Thoracic aorta (tissue), 2 donors: ENCODE measurements at regions not wholly inside any gene's neighbourhood (a gene's known extent, or its start where the extent isn't known, plus 50 kb on each side); places are given as distances from the start of the nearest gene placed in this dataset.

Experiments used
- ATAC-seq: fragments of 150-250 bp; one replicate; pipeline ENCODE4 v1.8.0; 2017; ENCODE audit warnings: low read depth; ENCODE audit not compliant: insufficient number of reproducible peaks, low FRiP score
- DNase-seq: peaks from one replicate; pipeline ENCODE4 v3.0.0-alpha.2; 2020; ENCODE audit warnings: low spot score
- H3K27ac ChIP-seq, 2 donors: fragments of 200-600 bp; sonication (generic); 1 replicate in 1 of 2; 2 replicates in 1 of 2; pipeline ENCODE4 v1.5.1; 2016; ENCODE audit warnings: mild to moderate bottlenecking in 2 of 2, moderate library complexity in 2 of 2
- H3K27me3 ChIP-seq: fragments of 200-600 bp; sonication (generic); replicated peaks from 2 replicates; pipeline ENCODE4 v1.6.0; 2016; ENCODE audit warnings: mild to moderate bottlenecking; ENCODE audit not compliant: insufficient read depth
- H3K36me3 ChIP-seq: fragments of 200-600 bp; sonication (generic); one replicate; pipeline ENCODE4 v1.5.1; 2016
- H3K4me1 ChIP-seq, 2 donors: fragments of 200-600 bp; sonication (generic); 1 replicate in 1 of 2; 2 replicates in 1 of 2; pipeline versions ENCODE4 v1.5.1 to v1.6.0; 2016; ENCODE audit warnings: low read depth in 2 of 2, mild to moderate bottlenecking in 1 of 2; ENCODE audit not compliant: control insufficient read depth in 1 of 2
- H3K4me3 ChIP-seq: fragments of 200-600 bp; sonication (generic); 2 replicates; pipeline ENCODE4 v1.5.1; 2016; ENCODE audit warnings: mild to moderate bottlenecking
- H3K9me3 ChIP-seq: fragments of 200-600 bp; sonication (generic); 2 replicates; pipeline ENCODE4 v1.5.1; 2016
- CTCF ChIP-seq: fragments of 200-600 bp; sonication (generic); IDR thresholded peaks from one replicate; pipeline ENCODE4 v1.5.1; 2019; ENCODE audit warnings: antibody characterized with exemption

GRCh38 chr6:25017486-25017885 lies 81.7 kb upstream of the RIPOR2 start:
- ATAC-seq: no peak
- peaks cover 0 to 6% of the 10 kb centered on the region in 2 donors for H3K4me1 ChIP-seq

GRCh38 chr6:25017932-25018567 lies 82.3 kb upstream of the RIPOR2 start:
- no peak for TF ChIP-seq CTCF
- no peaks in the 10 kb centered on the region for H3K9me3 ChIP-seq
- ATAC-seq (no peak), DNase-seq (no peak)
- peaks cover 0 to 6% of the 10 kb centered on the region in 2 donors for H3K4me1 ChIP-seq
- H3K27me3 ChIP-seq: no peaks in the 10 kb centered on the region
- H3K27ac ChIP-seq: no peak overlapping the region
- no peak overlapping the region for H3K4me3 ChIP-seq
- no peaks in the 10 kb centered on the region for H3K36me3 ChIP-seq

More at GRCh38 chr6:25017486-25017885, 81.7 kb upstream of the RIPOR2 start:
- DNase-seq: no peak
- Histone ChIP-seq H3K27ac (no peak overlapping the region), H3K4me3 (no peak overlapping the region), H3K27me3 (no peaks in the 10 kb centered on the region), H3K36me3 (no peaks in the 10 kb centered on the region), H3K9me3 (no peaks in the 10 kb centered on the region)
- TF ChIP-seq CTCF: no peak

DNA sequence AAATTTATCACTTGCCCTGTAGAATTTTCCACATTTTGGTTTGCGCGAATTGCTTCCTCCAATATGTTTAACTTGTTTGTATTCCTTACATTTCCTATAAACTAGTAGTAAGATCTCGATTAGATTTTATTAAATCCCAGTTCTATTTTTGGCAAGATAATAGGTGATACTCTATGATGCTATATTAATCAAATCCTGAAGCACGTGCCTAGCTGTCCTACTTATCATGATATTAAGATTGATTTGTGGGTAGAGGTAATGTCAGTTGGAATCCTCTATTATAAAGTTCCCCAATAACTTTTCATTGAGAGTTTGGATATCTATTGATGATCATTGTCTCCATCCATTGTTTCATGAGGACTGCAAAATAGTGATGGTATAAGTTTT lies 82.8 kb upstream of the RIPOR2 start:
- H3K9me3 ChIP-seq: no peaks in the 10 kb centered on the region
- H3K27ac ChIP-seq: no peak overlapping the region
- DNase-seq (no peak), ATAC-seq (no peak)
- H3K27me3 ChIP-seq: no peaks in the 10 kb centered on the region
- no peaks in the 10 kb centered on the region for H3K36me3 ChIP-seq
- no peak overlapping the region for H3K4me3 ChIP-seq
- H3K4me1 ChIP-seq: peaks cover 0 to 6% of the 10 kb centered on the region in 2 donors
- TF ChIP-seq CTCF: no peak

DNA sequence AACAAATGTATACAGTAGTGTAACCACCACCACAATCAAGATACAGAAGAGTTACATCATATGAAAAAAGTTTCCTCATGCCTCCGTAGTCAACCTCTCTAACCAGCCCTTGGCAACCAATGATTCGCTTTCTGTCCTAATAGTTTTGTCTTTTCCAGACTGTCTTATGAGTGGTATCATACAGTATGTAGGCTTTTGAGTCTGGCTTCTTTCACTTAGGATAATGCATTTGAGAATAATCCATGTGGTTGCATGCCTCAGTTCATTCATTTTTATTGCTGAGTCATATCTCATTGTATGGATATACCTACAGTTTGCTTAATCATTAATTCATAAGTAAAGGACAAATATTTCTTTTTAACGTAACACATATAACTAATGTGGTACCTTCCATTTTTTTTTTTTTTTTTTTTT lies 86.4 kb upstream of the RIPOR2 start:
- no peaks in the 10 kb centered on the region for H3K27me3 ChIP-seq
- DNase-seq: no peak

GRCh38 chr6:25023781-25024180 lies 88.0 kb upstream of the RIPOR2 start:
- Histone ChIP-seq H3K4me3 (no peak overlapping the region), H3K4me1 (no peaks in the 10 kb centered on the region), H3K27ac (no peak overlapping the region), H3K27me3 (no peaks in the 10 kb centered on the region), H3K36me3 (no peaks in the 10 kb centered on the region), H3K9me3 (no peaks in the 10 kb centered on the region)
- no peak for TF ChIP-seq CTCF
- DNase-seq (no peak), ATAC-seq (no peak)

More for the DNA sequence above, 86.4 kb upstream of the RIPOR2 start:
- no peak for ATAC-seq
- Histone ChIP-seq H3K4me1 (no peaks in the 10 kb centered on the region), H3K36me3 (no peaks in the 10 kb centered on the region), H3K27ac (no peak overlapping the region), H3K4me3 (no peak overlapping the region), H3K9me3 (no peaks in the 10 kb centered on the region)
- no peak for TF ChIP-seq CTCF
